Stimulated activated naive CD8-positive, alpha-beta T cell treated with anti-CD3 and anti-CD28 coated beads, Interleukin-15, amount 100 ng/mL, for 72 hours (primary cell): ENCODE measurements at regions not wholly inside any gene's neighbourhood (a gene's known extent, or its start where the extent isn't known, plus 50 kb on each side); places are given as distances from the start of the nearest gene placed in this dataset.

Source experiments
- ATAC-seq: fragments of 150-1000 bp; cut with Tn5 transposase; 2 replicates; pipeline ENCODE4 v1.10.0; 2021; ENCODE audit warnings: mild to moderate bottlenecking, moderate library complexity
- DNase-seq, 2 donors: peaks; one replicate each; pipeline ENCODE4 v3.0.0; 2021 to 2022
- H3K27ac Mint-ChIP-seq, 2 donors: one replicate each; pipeline ENCODE4 v1.8.0; 2022; ENCODE audit warnings: mild to moderate bottlenecking in 2 of 2, mixed read lengths in 2 of 2, moderate library complexity in 2 of 2
- H3K27me3 Mint-ChIP-seq: one replicate; pipeline ENCODE4 v1.8.0; 2022; ENCODE audit warnings: mixed read lengths
- H3K4me1 Mint-ChIP-seq: one replicate; pipeline ENCODE4 v1.8.0; 2022; ENCODE audit warnings: mild to moderate bottlenecking, mixed read lengths
- H3K4me3 Mint-ChIP-seq, 2 donors: one replicate each; pipeline ENCODE4 v1.8.0; 2022; ENCODE audit warnings: mild to moderate bottlenecking in 2 of 2, mixed read lengths in 2 of 2, moderate library complexity in 1 of 2
- H3K9me3 Mint-ChIP-seq, 2 donors: one replicate each; pipeline ENCODE4 v1.8.0; 2022; ENCODE audit warnings: mixed read lengths in 2 of 2

GRCh38 chr2:4130651-4131050, 427.3 kb downstream of the DCDC2C start:
- peaks cover 20 to 28% of the 10 kb centered on the region in 2 donors for H3K9me3 Mint-ChIP-seq
- DNase-seq (no peak), ATAC-seq (no peak)
- H3K27ac Mint-ChIP-seq = no peak overlapping the region
- no peaks in the 10 kb centered on the region for H3K27me3 Mint-ChIP-seq
- H3K4me3 Mint-ChIP-seq = no peak overlapping the region
- H3K4me1 Mint-ChIP-seq = no peaks in the 10 kb centered on the region

GRCh38 chr2:4134551-4135550, 431.5 kb downstream of the DCDC2C start:
- H3K27ac Mint-ChIP-seq = peak overlapping the region in 1 of 2 donors; percentile 30
- H3K4me1 Mint-ChIP-seq = no peaks in the 10 kb centered on the region
- ATAC-seq = no peak
- no peak overlapping the region for H3K4me3 Mint-ChIP-seq
- no peak for DNase-seq
- no peaks in the 10 kb centered on the region for H3K27me3 Mint-ChIP-seq
- H3K9me3 Mint-ChIP-seq = peaks cover 27 to 30% of the 10 kb centered on the region in 2 donors

GRCh38 chr2:4135765-4136164, 432.4 kb downstream of the DCDC2C start:
- no peaks in the 10 kb centered on the region for H3K4me1 Mint-ChIP-seq
- H3K27me3 Mint-ChIP-seq = no peaks in the 10 kb centered on the region
- H3K9me3 Mint-ChIP-seq = peaks cover 22 to 29% of the 10 kb centered on the region in 2 donors
- H3K4me3 Mint-ChIP-seq = no peak overlapping the region
- no peak for DNase-seq
- no peak overlapping the region for H3K27ac Mint-ChIP-seq
- no peak for ATAC-seq

- Mint-ChIP-seq H3K4me1 (no peaks in the 10 kb centered on the region), H3K4me3 (no peak overlapping the region), H3K27ac (no peak overlapping the region), H3K9me3 (peaks cover 9 to 20% of the 10 kb centered on the region in 2 donors), H3K27me3 (no peaks in the 10 kb centered on the region)
- DNase-seq (no peak), ATAC-seq (no peak)
These were observed 435.9 kb downstream of the DCDC2C start for GRCh38 chr2:4139316-4139715.

- no peak for DNase-seq
- Mint-ChIP-seq H3K27me3 (no peaks in the 10 kb centered on the region), H3K4me1 (no peaks in the 10 kb centered on the region)
These were observed 436.4 kb downstream of the DCDC2C start for GRCh38 chr2:4139731-4140130.

GRCh38 chr2:4140281-4140970, 437.1 kb downstream of the DCDC2C start:
- H3K9me3 Mint-ChIP-seq = peaks cover 9 to 20% of the 10 kb centered on the region in 2 donors
- H3K27ac Mint-ChIP-seq = no peak overlapping the region
- H3K4me3 Mint-ChIP-seq = no peak overlapping the region
- ATAC-seq = no peak
- no peaks in the 10 kb centered on the region for H3K27me3 Mint-ChIP-seq
- no peaks in the 10 kb centered on the region for H3K4me1 Mint-ChIP-seq
- no peak for DNase-seq

More at GRCh38 chr2:4139731-4140130, 436.4 kb downstream of the DCDC2C start:
- no peak overlapping the region for H3K4me3 Mint-ChIP-seq
- peaks cover 9 to 20% of the 10 kb centered on the region in 2 donors for H3K9me3 Mint-ChIP-seq
- ATAC-seq = no peak
- H3K27ac Mint-ChIP-seq = no peak overlapping the region

GRCh38 chr2:4144731-4145130, 441.4 kb downstream of the DCDC2C start:
- H3K4me1 Mint-ChIP-seq = no peaks in the 10 kb centered on the region
- no peak for ATAC-seq
- DNase-seq = no peak
- H3K9me3 Mint-ChIP-seq = peaks cover 0 to 8% of the 10 kb centered on the region in 2 donors
- no peaks in the 10 kb centered on the region for H3K27me3 Mint-ChIP-seq
- no peak overlapping the region for H3K27ac Mint-ChIP-seq
- no peak overlapping the region for H3K4me3 Mint-ChIP-seq

GRCh38 chr2:4151521-4151920, 448.1 kb downstream of the DCDC2C start:
- Mint-ChIP-seq H3K27me3 (no peaks in the 10 kb centered on the region), H3K4me1 (no peaks in the 10 kb centered on the region), H3K4me3 (no peak overlapping the region), H3K9me3 (peaks cover 4 to 8% of the 10 kb centered on the region in 2 donors), H3K27ac (no peak overlapping the region)
- ATAC-seq (no peak), DNase-seq (no peak)

- no peak for DNase-seq
- no peaks in the 10 kb centered on the region for H3K4me1 Mint-ChIP-seq
- H3K27me3 Mint-ChIP-seq = no peaks in the 10 kb centered on the region
- peaks cover 4 to 8% of the 10 kb centered on the region in 2 donors for H3K9me3 Mint-ChIP-seq
- no peak overlapping the region for H3K27ac Mint-ChIP-seq
- no peak overlapping the region for H3K4me3 Mint-ChIP-seq
- ATAC-seq = no peak
These were observed 448.7 kb downstream of the DCDC2C start for GRCh38 chr2:4152051-4152450.

- no peak overlapping the region for H3K4me3 Mint-ChIP-seq
These were observed 465.5 kb downstream of the DCDC2C start for GRCh38 chr2:4168834-4169233.

GRCh38 chr2:4174796-4175195, 471.4 kb downstream of the DCDC2C start:
- Mint-ChIP-seq H3K4me1 (no peaks in the 10 kb centered on the region), H3K9me3 (peaks cover 27 to 47% of the 10 kb centered on the region in 2 donors), H3K4me3 (no peak overlapping the region), H3K27ac (no peak overlapping the region), H3K27me3 (no peaks in the 10 kb centered on the region)
- ATAC-seq = no peak
- DNase-seq = no peak

More at GRCh38 chr2:4168834-4169233, 465.5 kb downstream of the DCDC2C start:
- Mint-ChIP-seq H3K4me1 (no peaks in the 10 kb centered on the region), H3K9me3 (peaks cover 13 to 52% of the 10 kb centered on the region in 2 donors), H3K27ac (no peak overlapping the region), H3K27me3 (no peaks in the 10 kb centered on the region)
- ATAC-seq (no peak), DNase-seq (no peak)

- Mint-ChIP-seq H3K4me3 (no peak overlapping the region), H3K27ac (no peak overlapping the region), H3K4me1 (no peaks in the 10 kb centered on the region), H3K27me3 (no peaks in the 10 kb centered on the region), H3K9me3 (peaks cover 33 to 51% of the 10 kb centered on the region in 2 donors)
- DNase-seq (no peak), ATAC-seq (no peak)
These were observed 472.0 kb downstream of the DCDC2C start for GRCh38 chr2:4175343-4175742.

- no peak for DNase-seq
- H3K4me3 Mint-ChIP-seq = no peak overlapping the region
- no peak for ATAC-seq
- H3K27me3 Mint-ChIP-seq = no peaks in the 10 kb centered on the region
- H3K4me1 Mint-ChIP-seq = no peaks in the 10 kb centered on the region
- H3K9me3 Mint-ChIP-seq = peaks cover 16 to 44% of the 10 kb centered on the region in 2 donors
- H3K27ac Mint-ChIP-seq = no peak overlapping the region
These were observed 477.3 kb downstream of the DCDC2C start for GRCh38 chr2:4180631-4181030.

GRCh38 chr2:4181062-4181461, 477.7 kb downstream of the DCDC2C start:
- Mint-ChIP-seq H3K4me1 (no peaks in the 10 kb centered on the region), H3K27me3 (no peaks in the 10 kb centered on the region), H3K9me3 (peaks cover 14 to 40% of the 10 kb centered on the region in 2 donors), H3K27ac (no peak overlapping the region), H3K4me3 (no peak overlapping the region)
- no peak for DNase-seq
- ATAC-seq = no peak

- H3K27me3 Mint-ChIP-seq = no peaks in the 10 kb centered on the region
- no peaks in the 10 kb centered on the region for H3K4me1 Mint-ChIP-seq
- H3K9me3 Mint-ChIP-seq = peaks cover 5 to 34% of the 10 kb centered on the region in 2 donors
- no peak for DNase-seq
- ATAC-seq = no peak
- no peak overlapping the region for H3K4me3 Mint-ChIP-seq
- H3K27ac Mint-ChIP-seq = no peak overlapping the region
These were observed 485.2 kb downstream of the DCDC2C start for GRCh38 chr2:4188561-4188960.

- no peak overlapping the region for H3K27ac Mint-ChIP-seq
- ATAC-seq (no peak), DNase-seq (no peak)
- H3K4me1 Mint-ChIP-seq = no peaks in the 10 kb centered on the region
- H3K4me3 Mint-ChIP-seq = no peak overlapping the region
- H3K9me3 Mint-ChIP-seq = peaks cover 10 to 41% of the 10 kb centered on the region in 2 donors
- H3K27me3 Mint-ChIP-seq = no peaks in the 10 kb centered on the region
These were observed 487.2 kb downstream of the DCDC2C start for GRCh38 chr2:4190548-4190947.
